GM12878 (cell line): ENCODE measurements at regions not wholly inside any gene's neighbourhood (a gene's known extent, or its start where the extent isn't known, plus 50 kb on each side); places are given as distances from the start of the nearest gene placed in this dataset.

ENCODE experiments used
- BRCA1 ChIP-seq: IDR thresholded peaks from 2 replicates; pipeline ENCODE4 v1.6.1; 2011; ENCODE audit warnings: low read depth, low read length, improper control_type of control experiment
- CBX3 ChIP-seq: fragments of 200-600 bp; sonication (generic); IDR thresholded peaks from 2 replicates; pipeline ENCODE4 v1.6.1; 2016; ENCODE audit warnings: low read depth, borderline replicate concordance
- CHD2 ChIP-seq: IDR thresholded peaks from 2 replicates; pipeline ENCODE4 v1.6.1; 2011; ENCODE audit warnings: low read depth, low read length, improper control_type of control experiment, borderline replicate concordance
- CREB1 ChIP-seq: IDR thresholded peaks from 2 replicates; pipeline ENCODE4 v1.6.1; 2012; ENCODE audit warnings: low read depth, mild to moderate bottlenecking, inconsistent platforms
- CTCF ChIP-seq, 3 experiments: IDR thresholded peaks in 2 of 3; conservative IDR thresholded peaks in 1 of 3; 2 replicates each; pipeline ENCODE4 v1.5.1; 2011; ENCODE audit warnings: low read depth in 3 of 3, low read length in 3 of 3, mild to moderate bottlenecking in 3 of 3, control low read depth in 2 of 3, moderate library complexity in 2 of 3, inconsistent platforms in 1 of 3, mixed read lengths in 1 of 3; ENCODE audit not compliant: control insufficient read depth in 2 of 3, insufficient read depth in 1 of 3; ENCODE audit errors: extremely low read depth in 1 of 3
- NFIC ChIP-seq: IDR thresholded peaks from 2 replicates; pipeline ENCODE4 v1.6.1; 2012; ENCODE audit warnings: low read depth, mild to moderate bottlenecking, inconsistent platforms, low read length, moderate library complexity
- POLR2A ChIP-seq: IDR thresholded peaks from 2 replicates; pipeline ENCODE4 v1.6.1; 2011; ENCODE audit warnings: low read depth, mild to moderate bottlenecking, low read length
- ZNF384 ChIP-seq: IDR thresholded peaks from 2 replicates; pipeline ENCODE4 v1.6.1; 2012; ENCODE audit warnings: low read depth, mild to moderate bottlenecking, low read length, improper control_type of control experiment, borderline replicate concordance

- no peak for TF ChIP-seq ZNF384
- no peak for TF ChIP-seq BRCA1
- no peak for TF ChIP-seq NFIC
- no peak for TF ChIP-seq CHD2
- TF ChIP-seq CREB1, result no peak
- no peak for TF ChIP-seq POLR2A
- no peak for TF ChIP-seq CTCF (IDR thresholded peaks at IDR 0.05 in 2 of 3, conservative IDR thresholded peaks at IDR 0.05 in 1 of 3; ENCODE audit: control insufficient read depth in 2 of 3, extremely low read depth in 1 of 3, insufficient read depth in 1 of 3, low read depth in 3 of 3, low read length in 3 of 3)
- no peak for TF ChIP-seq CBX3
Observed at GRCh38 chr11:23288003-23288783, 427.9 kb upstream of the CCDC179 start.
